ENCODE measurements at regions not wholly inside any gene's neighbourhood (a gene's known extent, or its start where the extent isn't known, plus 50 kb on each side); places are given as distances from the start of the nearest gene placed in this dataset.
A peak's percentile ranks its signal among the peaks of the same experiment; 100 is the strongest.

DNA sequence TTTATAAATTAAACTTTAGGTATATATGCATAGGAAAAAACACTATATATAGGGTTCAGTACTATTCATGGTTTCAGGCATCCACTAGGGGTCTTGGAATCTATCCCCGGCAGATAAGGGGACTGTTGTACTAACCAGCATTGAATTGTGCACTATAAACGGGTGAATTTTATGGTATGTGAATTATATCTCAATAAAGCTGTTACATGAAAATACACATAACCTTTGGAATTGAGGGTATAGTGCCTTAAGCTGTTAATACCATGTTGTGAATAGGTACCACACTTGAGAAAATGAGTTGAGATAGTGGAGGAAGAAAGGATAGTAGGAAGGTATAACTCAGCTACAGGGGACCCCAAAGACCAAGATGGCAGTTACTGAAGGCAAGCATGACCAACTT, 167.3 kb downstream of the HAUS1 start:
- intact Hi-C loops (cut with DNase I; ENCODE audit: low total_unique reads): no loop called here
- Histone ChIP-seq H3K27me3 (no peaks in the 10 kb centered on the region), H3K9me3 (no peaks in the 10 kb centered on the region), H3K4me3 (no peak overlapping the region), H3K27ac (peak overlapping the region in 1 of 4 donors; percentile 32), H3K4me1 (peaks cover 0 to 31% (median 12%) of the 10 kb centered on the region in 4 donors), H3K36me3 (no peaks in the 10 kb centered on the region)
- DNase-seq: no peak
- in situ Hi-C loops (cut with MboI; ENCODE audit: low pct_ligation_motif_present in 1 of 4, low pct_unique_long_range_greater_than_20kb in 1 of 4, low sequenced_read_pairs in 3 of 4): loop anchor here in 2 of 4 donors (10.0 kb wide), 1 partner anchor 383 kb away; the partner anchor contains the start of gene LOXHD1 (in 2 of the 2)
- WGBS, 2 donors (ENCODE audit: low coverage in 1 of 2): 55 to 75% methylated on average over 2 of the region's 2 CpGs
- no peak for TF ChIP-seq POLR2A (IDR thresholded peaks at IDR 0.05)
- no peak for TF ChIP-seq POLR2AphosphoS5 (IDR thresholded peaks at IDR 0.05)
- TF ChIP-seq EP300 (IDR thresholded peaks at IDR 0.05; ENCODE audit: low read depth): no peak
- TF ChIP-seq, protein P1, sequence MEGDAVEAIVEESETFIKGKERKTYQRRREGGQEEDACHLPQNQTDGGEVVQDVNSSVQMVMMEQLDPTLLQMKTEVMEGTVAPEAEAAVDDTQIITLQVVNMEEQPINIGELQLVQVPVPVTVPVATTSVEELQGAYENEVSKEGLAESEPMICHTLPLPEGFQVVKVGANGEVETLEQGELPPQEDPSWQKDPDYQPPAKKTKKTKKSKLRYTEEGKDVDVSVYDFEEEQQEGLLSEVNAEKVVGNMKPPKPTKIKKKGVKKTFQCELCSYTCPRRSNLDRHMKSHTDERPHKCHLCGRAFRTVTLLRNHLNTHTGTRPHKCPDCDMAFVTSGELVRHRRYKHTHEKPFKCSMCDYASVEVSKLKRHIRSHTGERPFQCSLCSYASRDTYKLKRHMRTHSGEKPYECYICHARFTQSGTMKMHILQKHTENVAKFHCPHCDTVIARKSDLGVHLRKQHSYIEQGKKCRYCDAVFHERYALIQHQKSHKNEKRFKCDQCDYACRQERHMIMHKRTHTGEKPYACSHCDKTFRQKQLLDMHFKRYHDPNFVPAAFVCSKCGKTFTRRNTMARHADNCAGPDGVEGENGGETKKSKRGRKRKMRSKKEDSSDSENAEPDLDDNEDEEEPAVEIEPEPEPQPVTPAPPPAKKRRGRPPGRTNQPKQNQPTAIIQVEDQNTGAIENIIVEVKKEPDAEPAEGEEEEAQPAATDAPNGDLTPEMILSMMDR (IDR thresholded peaks at IDR 0.05): peak in 1 of 5 experiments; percentile 20

DNA sequence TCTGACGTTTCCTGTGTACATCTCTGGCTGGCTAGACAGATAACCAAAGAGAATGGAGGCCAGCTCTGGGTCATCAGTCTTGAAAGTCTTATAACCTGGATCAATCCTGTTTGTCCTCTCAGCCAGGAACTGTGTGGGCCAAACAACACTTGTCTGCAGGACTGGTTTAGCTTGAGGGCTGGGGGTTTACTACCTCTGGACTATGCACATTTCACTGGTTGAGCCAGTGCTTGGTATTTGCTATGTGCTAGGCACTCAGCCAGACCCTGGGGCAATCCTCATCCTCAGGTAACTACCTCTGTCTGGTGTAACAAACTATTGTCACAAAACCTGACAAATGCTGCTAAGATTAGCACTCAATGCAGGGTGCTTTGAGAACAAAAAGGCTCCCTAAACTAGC, 169.7 kb downstream of the HAUS1 start:
- H3K36me3 ChIP-seq: no peaks in the 10 kb centered on the region
- peak; percentile 23 for DNase-seq
- H3K27me3 ChIP-seq: no peaks in the 10 kb centered on the region
- H3K4me1 ChIP-seq: peaks cover 0 to 20% (median 9%) of the 10 kb centered on the region in 4 donors
- H3K27ac ChIP-seq: no peak overlapping the region
- in situ Hi-C loops (cut with MboI; ENCODE audit: low pct_ligation_motif_present in 1 of 4, low pct_unique_long_range_greater_than_20kb in 1 of 4, low sequenced_read_pairs in 3 of 4) (loop anchor here in 2 of 4 donors (10.0 kb wide), 1 partner anchor 381 kb away; the partner anchor contains the start of gene LOXHD1 (in 2 of the 2)), intact Hi-C loops (cut with DNase I; ENCODE audit: low total_unique reads) (no loop called here)
- H3K9me3 ChIP-seq: no peaks in the 10 kb centered on the region
- no peak overlapping the region for H3K4me3 ChIP-seq
- TF ChIP-seq, protein P1 (IDR thresholded peaks at IDR 0.05): no peak
- TF ChIP-seq POLR2A (IDR thresholded peaks at IDR 0.05): no peak
- TF ChIP-seq EP300 (IDR thresholded peaks at IDR 0.05; ENCODE audit: low read depth): no peak
- TF ChIP-seq POLR2AphosphoS5 (IDR thresholded peaks at IDR 0.05): no peak
- 54% methylated on average over 1 of the region's 1 CpG; no CpG with 5 or more reads in 1 of the 2 donors for WGBS, 2 donors (ENCODE audit: low coverage in 1 of 2)

DNA sequence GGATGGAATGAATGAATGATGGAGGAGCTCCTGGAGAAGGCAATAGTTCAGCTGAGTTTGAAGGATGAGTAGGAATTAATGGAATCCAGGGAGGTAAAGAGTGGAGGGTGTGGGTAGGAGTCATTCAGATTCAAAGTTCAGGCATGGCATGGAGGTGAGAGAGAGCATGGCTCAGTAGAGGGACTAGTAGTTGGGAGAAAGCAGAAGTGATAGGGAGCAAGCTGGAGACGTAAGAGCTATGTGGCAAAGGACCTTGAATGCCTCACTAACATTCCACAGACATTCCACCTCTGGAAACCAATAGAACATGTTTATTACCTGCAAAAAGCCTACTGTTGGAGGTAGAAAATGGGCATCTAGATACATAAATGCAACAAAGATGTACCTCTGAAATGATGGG, 170.1 kb downstream of the HAUS1 start:
- no peak for DNase-seq
- Histone ChIP-seq H3K27me3 (no peaks in the 10 kb centered on the region), H3K9me3 (no peaks in the 10 kb centered on the region), H3K4me3 (no peak overlapping the region), H3K4me1 (peaks cover 0 to 16% (median 7%) of the 10 kb centered on the region in 4 donors), H3K27ac (no peak overlapping the region), H3K36me3 (no peaks in the 10 kb centered on the region)
- intact Hi-C loops (cut with DNase I; ENCODE audit: low total_unique reads): no loop called here
- WGBS, 2 donors (ENCODE audit: low coverage in 1 of 2): 72% methylated on average over 1 of the region's 1 CpG; no CpG with 5 or more reads in 1 of the 2 donors
- in situ Hi-C loops (cut with MboI; ENCODE audit: low pct_ligation_motif_present in 1 of 4, low pct_unique_long_range_greater_than_20kb in 1 of 4, low sequenced_read_pairs in 3 of 4): loop anchor here in 2 of 4 donors (10.0 kb wide), 1 partner anchor 381 kb away; the partner anchor contains the start of gene LOXHD1 (in 2 of the 2)
- TF ChIP-seq, protein P1 (IDR thresholded peaks at IDR 0.05): no peak
- no peak for TF ChIP-seq EP300 (IDR thresholded peaks at IDR 0.05; ENCODE audit: low read depth)
- no peak for TF ChIP-seq POLR2AphosphoS5 (IDR thresholded peaks at IDR 0.05)
- TF ChIP-seq POLR2A (IDR thresholded peaks at IDR 0.05): no peak

DNA sequence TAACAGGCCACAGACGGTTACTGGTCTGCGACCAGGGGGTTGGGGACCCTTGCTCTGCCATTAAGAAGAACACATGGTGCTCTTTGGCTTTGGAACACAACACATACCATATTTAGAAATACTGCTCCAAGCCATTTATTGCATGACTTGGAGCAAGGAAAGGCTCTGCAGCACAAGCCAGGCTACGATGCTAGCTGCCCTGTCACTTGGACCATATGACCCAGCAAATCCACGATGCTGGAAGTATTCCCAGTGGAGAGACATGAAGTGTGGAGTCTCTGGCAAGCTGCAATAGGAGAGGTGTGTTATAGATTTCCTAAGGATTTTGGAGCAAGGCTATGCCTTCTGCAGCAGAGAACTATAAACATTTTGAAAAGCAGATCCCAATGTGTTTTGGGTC, 171.2 kb downstream of the HAUS1 start:
- Histone ChIP-seq H3K4me1 (peaks cover 0 to 10% (median 4%) of the 10 kb centered on the region in 4 donors), H3K9me3 (no peaks in the 10 kb centered on the region), H3K27ac (no peak overlapping the region), H3K4me3 (no peak overlapping the region), H3K36me3 (no peaks in the 10 kb centered on the region), H3K27me3 (no peaks in the 10 kb centered on the region)
- no peak for DNase-seq
- in situ Hi-C loops (cut with MboI; ENCODE audit: low pct_ligation_motif_present in 1 of 4, low pct_unique_long_range_greater_than_20kb in 1 of 4, low sequenced_read_pairs in 3 of 4) (loop anchor here (10.0 to 25.0 kb wide), 3 partner anchors 212 to 387 kb away; partner anchors contain the start of gene LOXHD1 (in 4 of the 4)), intact Hi-C loops (cut with DNase I; ENCODE audit: low total_unique reads) (no loop called here)
- WGBS, 2 donors (ENCODE audit: low coverage in 1 of 2): 80% methylated on average over 4 of the region's 4 CpGs; no CpG with 5 or more reads in 1 of the 2 donors
- TF ChIP-seq EP300 (IDR thresholded peaks at IDR 0.05; ENCODE audit: low read depth) (no peak), POLR2A (IDR thresholded peaks at IDR 0.05) (no peak), POLR2AphosphoS5 (IDR thresholded peaks at IDR 0.05) (no peak)
- TF ChIP-seq, protein P1 (IDR thresholded peaks at IDR 0.05): no peak
